Neural progenitor cell (in vitro differentiated cells): ENCODE measurements at regions not wholly inside any gene's neighbourhood (a gene's known extent, or its start where the extent isn't known, plus 50 kb on each side); places are given as distances from the start of the nearest gene placed in this dataset.

Experiments
- CTCF ChIP-seq: fragments of 200-600 bp; sonication (generic); IDR thresholded peaks from 2 replicates; pipeline ENCODE4 v1.5.1; 2017; ENCODE audit warnings: antibody characterized with exemption, mild to moderate bottlenecking
- EZH2 ChIP-seq: fragments of 200-600 bp; sonication (generic); IDR thresholded peaks from 2 replicates; pipeline ENCODE4 v1.6.1; 2017; ENCODE audit warnings: antibody characterized with exemption, mild to moderate bottlenecking, moderate library complexity
- EZH2phosphoT487 ChIP-seq: fragments of 200-600 bp; sonication (generic); IDR thresholded peaks from 2 replicates; pipeline ENCODE4 v1.6.1; 2017; ENCODE audit warnings: antibody characterized with exemption

GRCh38 chr13:64643066-64643465 lies 2587.1 kb downstream of the PCDH9 start:
- TF ChIP-seq CTCF, result no peak
- TF ChIP-seq EZH2phosphoT487, result no peak
- no peak for TF ChIP-seq EZH2
